ENCODE measurements at regions not wholly inside any gene's neighbourhood (a gene's known extent, or its start where the extent isn't known, plus 50 kb on each side); places are given as distances from the start of the nearest gene placed in this dataset.

DNA sequence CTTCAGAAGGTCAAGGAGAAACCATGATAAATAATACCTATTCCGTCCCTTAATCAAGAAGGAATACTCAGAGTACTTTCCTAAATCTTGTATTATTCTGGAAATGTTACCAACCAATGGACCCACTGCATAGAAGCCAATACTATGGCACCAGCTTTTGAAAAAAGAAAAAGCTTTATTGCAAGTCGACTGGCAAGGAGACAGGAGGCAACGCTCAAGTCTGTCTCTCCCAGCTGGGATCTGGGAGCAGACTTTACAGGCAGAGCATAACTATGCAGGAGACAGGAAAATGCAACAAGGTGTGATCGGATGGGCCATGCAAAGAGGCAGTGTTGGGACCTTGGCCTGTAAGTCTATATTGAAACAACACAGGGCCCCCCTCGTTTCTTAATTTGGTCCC lies 132.4 kb downstream of the CHD9NB start:
- TF ChIP-seq CTCF (IDR thresholded peaks at IDR 0.05) (no peak), POLR2A (IDR thresholded peaks at IDR 0.05) (no peak)
